Prostate gland (tissue), 2 donors: ENCODE measurements at regions not wholly inside any gene's neighbourhood (a gene's known extent, or its start where the extent isn't known, plus 50 kb on each side); places are given as distances from the start of the nearest gene placed in this dataset.

Experiments
- POLR2AphosphoS5 ChIP-seq: sonication (generic); formaldehyde crosslinking; IDR thresholded peaks from one replicate; pipeline ENCODE4 v1.6.1; 2017; ENCODE audit warnings: antibody characterized with exemption
- TF ChIP-seq, protein P1 (sequence below), 4 experiments: fragments of 200-600 bp in 2 of 4; fragments of 450-650 bp in 2 of 4; sonication (generic) in 2 of 4; IDR thresholded peaks; 1 replicate in 3 of 4; 2 replicates in 1 of 4; pipeline ENCODE4 v1.5.1; 2016 to 2019; ENCODE audit warnings: antibody characterized with exemption in 4 of 4, mild to moderate bottlenecking in 2 of 4, moderate library complexity in 2 of 4

GRCh38 chr2:59790186-59791003 lies 763.1 kb downstream of the BCL11A start:
- TF ChIP-seq, protein P1, sequence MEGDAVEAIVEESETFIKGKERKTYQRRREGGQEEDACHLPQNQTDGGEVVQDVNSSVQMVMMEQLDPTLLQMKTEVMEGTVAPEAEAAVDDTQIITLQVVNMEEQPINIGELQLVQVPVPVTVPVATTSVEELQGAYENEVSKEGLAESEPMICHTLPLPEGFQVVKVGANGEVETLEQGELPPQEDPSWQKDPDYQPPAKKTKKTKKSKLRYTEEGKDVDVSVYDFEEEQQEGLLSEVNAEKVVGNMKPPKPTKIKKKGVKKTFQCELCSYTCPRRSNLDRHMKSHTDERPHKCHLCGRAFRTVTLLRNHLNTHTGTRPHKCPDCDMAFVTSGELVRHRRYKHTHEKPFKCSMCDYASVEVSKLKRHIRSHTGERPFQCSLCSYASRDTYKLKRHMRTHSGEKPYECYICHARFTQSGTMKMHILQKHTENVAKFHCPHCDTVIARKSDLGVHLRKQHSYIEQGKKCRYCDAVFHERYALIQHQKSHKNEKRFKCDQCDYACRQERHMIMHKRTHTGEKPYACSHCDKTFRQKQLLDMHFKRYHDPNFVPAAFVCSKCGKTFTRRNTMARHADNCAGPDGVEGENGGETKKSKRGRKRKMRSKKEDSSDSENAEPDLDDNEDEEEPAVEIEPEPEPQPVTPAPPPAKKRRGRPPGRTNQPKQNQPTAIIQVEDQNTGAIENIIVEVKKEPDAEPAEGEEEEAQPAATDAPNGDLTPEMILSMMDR (IDR thresholded peaks at IDR 0.05), result no peak
- no peak for TF ChIP-seq POLR2AphosphoS5
